Sigmoid colon (tissue), 6 donors: ENCODE measurements at regions not wholly inside any gene's neighbourhood (a gene's known extent, or its start where the extent isn't known, plus 50 kb on each side); places are given as distances from the start of the nearest gene placed in this dataset.

ENCODE experiments used
- DNase-seq: peaks from one replicate; pipeline ENCODE4 v3.0.0-alpha.2; 2019
- H3K27ac ChIP-seq, 4 donors: fragments of 200-600 bp; sonication (generic); one replicate each; pipeline ENCODE4 v1.5.1; 2016 to 2019; ENCODE audit warnings: mild to moderate bottlenecking in 1 of 4
- H3K27me3 ChIP-seq, 3 donors: fragments of 200-600 bp; sonication (generic); one replicate each; pipeline ENCODE4 v1.5.1; 2019; ENCODE audit warnings: mild to moderate bottlenecking in 1 of 3
- H3K36me3 ChIP-seq, 4 donors: fragments of 200-600 bp; sonication (generic); one replicate each; pipeline ENCODE4 v1.5.1; 2016 to 2019
- H3K4me1 ChIP-seq, 4 donors: fragments of 200-600 bp; sonication (generic); one replicate each; pipeline ENCODE4 v1.5.1; 2017 to 2019
- H3K4me3 ChIP-seq, 4 donors: fragments of 200-600 bp; sonication (generic); one replicate each; pipeline ENCODE4 v1.5.1; 2017 to 2019; ENCODE audit warnings: mild to moderate bottlenecking in 2 of 4, moderate library complexity in 1 of 4
- H3K9me3 ChIP-seq, 4 donors: fragments of 200-600 bp in 3 of 4; sonication (generic) in 3 of 4; one replicate each; pipeline versions ENCODE4 v1.5.1 to v1.6.1; 2013 to 2019
- CTCF ChIP-seq, 4 experiments: fragments of 450-650 bp in 3 of 4; fragments of 200-600 bp in 1 of 4; IDR thresholded peaks; one replicate each; pipeline ENCODE4 v1.5.1; 2016 to 2019; ENCODE audit warnings: antibody characterized with exemption in 4 of 4, mild to moderate bottlenecking in 3 of 4, moderate library complexity in 2 of 4
- EP300 ChIP-seq, 4 donors: sonication (generic); formaldehyde crosslinking; IDR thresholded peaks; one replicate each; pipeline ENCODE4 v1.6.1; 2017; ENCODE audit warnings: antibody characterized with exemption in 4 of 4
- POLR2A ChIP-seq, 2 donors: fragments of 450-650 bp; IDR thresholded peaks; one replicate each; pipeline ENCODE4 v1.6.1; 2016; ENCODE audit warnings: antibody characterized with exemption in 2 of 2, mild to moderate bottlenecking in 2 of 2, moderate library complexity in 2 of 2
- POLR2AphosphoS5 ChIP-seq, 4 donors: sonication (generic); formaldehyde crosslinking; IDR thresholded peaks; one replicate each; pipeline ENCODE4 v1.6.1; 2017; ENCODE audit warnings: antibody characterized with exemption in 4 of 4
- WGBS, 2 donors: extraction: QIAGEN DNeasy Blood & Tissue Kit; methylation state at CpG; one replicate each; pipeline ENCODE4 v1.1.7; 2013; 5-methylcytosine and 5-hydroxymethylcytosine counted together
- intact Hi-C: fragments of 100-400 bp; cut with DNase I; formaldehyde crosslinking; loops from one replicate; pipeline ENCODE4 v1.15.1; 2023
- donor health status: healthy with polysubstance abuse.
- donor health status: healthy.

GRCh38 chr4:180281724-180282123, 1961.5 kb upstream of the TENM3 start:
- Histone ChIP-seq H3K36me3 (no peaks in the 10 kb centered on the region), H3K27ac (no peak overlapping the region), H3K27me3 (no peaks in the 10 kb centered on the region), H3K4me3 (no peak overlapping the region), H3K9me3 (no peaks in the 10 kb centered on the region), H3K4me1 (no peaks in the 10 kb centered on the region)
- no peak for DNase-seq
- intact Hi-C loops: no loop called here
- TF ChIP-seq POLR2AphosphoS5 (IDR thresholded peaks at IDR 0.05): no peak
- no peak for TF ChIP-seq POLR2A (IDR thresholded peaks at IDR 0.05)
- no peak for TF ChIP-seq CTCF (IDR thresholded peaks at IDR 0.05)
- no peak for TF ChIP-seq EP300 (IDR thresholded peaks at IDR 0.05)
- WGBS, 2 donors: 55 to 83% methylated on average over 3 of the region's 3 CpGs

- WGBS, 2 donors: 81 to 84% methylated on average over 3 of the region's 3 CpGs
- no peak for DNase-seq
- Histone ChIP-seq H3K4me3 (no peak overlapping the region), H3K36me3 (no peaks in the 10 kb centered on the region), H3K4me1 (no peaks in the 10 kb centered on the region), H3K27ac (no peak overlapping the region), H3K27me3 (no peaks in the 10 kb centered on the region), H3K9me3 (no peaks in the 10 kb centered on the region)
- TF ChIP-seq POLR2A (IDR thresholded peaks at IDR 0.05): no peak
- intact Hi-C loops: no loop called here
These were observed 1958.9 kb upstream of the TENM3 start for GRCh38 chr4:180284267-180284666.

- Histone ChIP-seq H3K4me3 (no peak overlapping the region), H3K27ac (no peak overlapping the region), H3K27me3 (no peaks in the 10 kb centered on the region), H3K9me3 (no peaks in the 10 kb centered on the region), H3K4me1 (no peaks in the 10 kb centered on the region), H3K36me3 (no peaks in the 10 kb centered on the region)
- DNase-seq: no peak
- WGBS, 2 donors: 63 to 71% methylated on average over 1 of the region's 1 CpG
- intact Hi-C loops: no loop called here
- TF ChIP-seq EP300 (IDR thresholded peaks at IDR 0.05): no peak
- no peak for TF ChIP-seq CTCF (IDR thresholded peaks at IDR 0.05)
- TF ChIP-seq POLR2AphosphoS5 (IDR thresholded peaks at IDR 0.05): no peak
- no peak for TF ChIP-seq POLR2A (IDR thresholded peaks at IDR 0.05)
These were observed 1957.4 kb upstream of the TENM3 start for GRCh38 chr4:180285796-180286195.

GRCh38 chr4:180292339-180292738, 1950.9 kb upstream of the TENM3 start:
- TF ChIP-seq EP300 (IDR thresholded peaks at IDR 0.05) (no peak), POLR2A (IDR thresholded peaks at IDR 0.05) (no peak), CTCF (IDR thresholded peaks at IDR 0.05) (no peak), POLR2AphosphoS5 (IDR thresholded peaks at IDR 0.05) (no peak)
- DNase-seq: no peak
- 27 to 47% methylated on average over 1 of the region's 1 CpG for WGBS, 2 donors

GRCh38 chr4:180296036-180296599, 1947.1 kb upstream of the TENM3 start:
- intact Hi-C loops: no loop called here
- Histone ChIP-seq H3K4me3 (no peak overlapping the region), H3K36me3 (no peaks in the 10 kb centered on the region), H3K9me3 (no peaks in the 10 kb centered on the region), H3K4me1 (no peaks in the 10 kb centered on the region), H3K27ac (no peak overlapping the region), H3K27me3 (no peaks in the 10 kb centered on the region)
- WGBS, 2 donors: 34 to 59% methylated on average over 4 of the region's 4 CpGs
- DNase-seq: no peak
- TF ChIP-seq POLR2AphosphoS5 (IDR thresholded peaks at IDR 0.05) (no peak), POLR2A (IDR thresholded peaks at IDR 0.05) (no peak), CTCF (IDR thresholded peaks at IDR 0.05) (no peak), EP300 (IDR thresholded peaks at IDR 0.05) (no peak)

More at GRCh38 chr4:180292339-180292738, 1950.9 kb upstream of the TENM3 start:
- Histone ChIP-seq H3K4me3 (no peak overlapping the region), H3K9me3 (no peaks in the 10 kb centered on the region), H3K27me3 (no peaks in the 10 kb centered on the region), H3K36me3 (no peaks in the 10 kb centered on the region), H3K4me1 (no peaks in the 10 kb centered on the region), H3K27ac (no peak overlapping the region)
- intact Hi-C loops: no loop called here
